ENCODE measurements at regions not wholly inside any gene's neighbourhood (a gene's known extent, or its start where the extent isn't known, plus 50 kb on each side); places are given as distances from the start of the nearest gene placed in this dataset.
"Not testable (repeated sequence)": the region's sequence is repeated elsewhere in the genome, so short reads cannot be mapped to it uniquely, and the experiment has no call there.

DNA sequence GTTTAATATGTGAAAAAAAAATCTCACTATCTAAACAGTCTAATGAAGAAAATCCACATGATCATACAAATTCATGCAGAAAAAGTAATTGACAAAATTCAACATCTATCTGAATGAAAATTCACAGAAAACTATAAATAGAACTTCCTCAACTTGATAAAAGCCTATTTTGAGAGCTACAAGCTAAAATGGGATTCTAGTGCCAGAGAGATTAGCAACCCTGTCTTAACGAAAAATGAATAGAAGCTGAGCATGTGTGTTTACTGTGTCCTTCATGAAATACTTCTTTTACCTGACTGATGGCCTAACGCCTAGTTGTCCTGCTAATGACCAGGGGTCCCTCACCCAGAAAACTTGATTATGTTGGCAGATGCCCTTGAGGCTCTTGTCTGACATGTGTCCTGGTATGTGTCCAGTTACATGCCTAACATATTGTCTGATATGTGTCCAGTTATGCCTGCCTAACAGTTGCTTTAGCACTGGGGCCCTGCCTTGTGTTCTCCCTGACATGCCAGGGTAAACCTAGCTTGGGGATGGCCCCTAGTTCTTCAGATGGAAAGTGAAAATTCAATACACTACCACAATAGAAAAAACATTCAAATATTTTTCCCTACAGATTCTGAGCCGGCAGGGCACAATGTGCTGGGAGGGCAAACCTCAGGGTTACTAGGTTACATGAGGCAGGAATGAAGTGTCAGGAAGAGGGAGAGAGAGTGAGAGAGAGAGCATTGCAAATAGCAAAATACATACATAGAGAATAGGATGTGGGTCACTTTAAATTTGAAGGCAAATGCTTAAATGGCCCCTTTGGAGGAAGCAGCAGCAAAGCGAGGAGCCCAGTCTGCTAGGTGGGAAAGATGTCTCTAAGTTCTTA lies 834.0 kb downstream of the CDH11 start:
- no peak for DNase-seq

- DNase-seq, result no peak
Observed at GRCh38 chr16:64282181-64282580, 839.7 kb downstream of the CDH11 start.

DNA sequence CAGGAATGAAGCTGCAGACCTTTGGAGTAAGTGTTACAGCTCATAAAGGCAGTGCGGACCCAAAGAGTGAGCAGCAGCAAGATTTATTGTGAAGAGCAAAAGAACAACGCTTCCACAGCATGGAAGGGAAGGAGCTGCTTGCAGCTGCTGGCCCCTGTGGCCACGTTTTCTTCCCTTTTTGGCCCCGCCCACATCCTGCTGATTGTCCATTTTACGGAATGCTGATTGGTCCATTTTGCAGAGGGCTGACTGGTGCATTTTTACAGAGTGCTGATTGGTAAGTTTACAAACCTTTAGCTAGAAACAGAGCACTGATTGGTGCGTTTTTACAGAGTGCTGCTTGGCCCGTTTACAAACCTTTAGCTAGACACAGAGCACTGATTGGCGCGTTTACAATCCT lies 841.5 kb downstream of the CDH11 start:
- DNase-seq, result no peak

DNA sequence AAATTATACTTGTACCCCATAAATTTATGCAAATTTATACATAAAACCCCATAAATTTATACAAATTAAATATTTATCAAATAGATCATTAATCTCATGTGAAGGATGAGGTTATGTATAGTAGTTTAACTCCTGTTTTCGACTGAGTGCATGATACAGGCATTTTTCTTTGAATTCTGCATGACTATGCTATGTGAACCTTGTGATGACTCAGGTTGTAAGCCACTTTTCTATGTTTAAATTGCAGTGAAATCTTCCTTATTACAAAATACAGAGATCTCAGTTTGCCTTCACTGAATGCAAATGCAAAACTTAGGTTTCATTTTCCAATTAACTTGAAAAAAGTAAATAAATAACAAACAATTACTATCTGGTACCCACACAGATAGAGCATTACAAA lies 843.7 kb downstream of the CDH11 start:
- DNase-seq, result no peak

GRCh38 chr16:64276646-64277045 lies 845.2 kb downstream of the CDH11 start:
- DNase-seq, result no peak

GRCh38 chr16:64272028-64272427 lies 849.8 kb downstream of the CDH11 start:
- no peak for DNase-seq

- DNase-seq, result no peak
Observed at GRCh38 chr16:64269756-64270155, 852.1 kb downstream of the CDH11 start.

DNA sequence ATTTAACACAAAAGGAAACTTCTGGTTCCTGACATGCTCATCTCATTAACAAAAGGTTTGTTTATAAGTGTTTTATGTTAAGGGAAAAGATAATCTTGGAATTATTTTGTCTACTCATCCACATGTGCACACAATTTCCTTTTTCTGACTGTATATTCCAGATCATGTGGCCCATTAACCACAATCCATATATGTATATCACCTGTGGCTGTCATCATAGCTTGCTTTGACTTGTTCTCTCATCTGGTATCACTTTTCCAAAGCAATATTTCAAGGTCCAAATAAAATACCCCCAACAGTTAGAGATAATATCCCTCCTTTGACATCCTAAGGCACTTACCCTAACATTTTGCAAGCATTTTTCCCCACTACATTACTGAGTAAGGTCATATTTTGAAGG lies 856.1 kb downstream of the CDH11 start:
- no peak for DNase-seq

DNA sequence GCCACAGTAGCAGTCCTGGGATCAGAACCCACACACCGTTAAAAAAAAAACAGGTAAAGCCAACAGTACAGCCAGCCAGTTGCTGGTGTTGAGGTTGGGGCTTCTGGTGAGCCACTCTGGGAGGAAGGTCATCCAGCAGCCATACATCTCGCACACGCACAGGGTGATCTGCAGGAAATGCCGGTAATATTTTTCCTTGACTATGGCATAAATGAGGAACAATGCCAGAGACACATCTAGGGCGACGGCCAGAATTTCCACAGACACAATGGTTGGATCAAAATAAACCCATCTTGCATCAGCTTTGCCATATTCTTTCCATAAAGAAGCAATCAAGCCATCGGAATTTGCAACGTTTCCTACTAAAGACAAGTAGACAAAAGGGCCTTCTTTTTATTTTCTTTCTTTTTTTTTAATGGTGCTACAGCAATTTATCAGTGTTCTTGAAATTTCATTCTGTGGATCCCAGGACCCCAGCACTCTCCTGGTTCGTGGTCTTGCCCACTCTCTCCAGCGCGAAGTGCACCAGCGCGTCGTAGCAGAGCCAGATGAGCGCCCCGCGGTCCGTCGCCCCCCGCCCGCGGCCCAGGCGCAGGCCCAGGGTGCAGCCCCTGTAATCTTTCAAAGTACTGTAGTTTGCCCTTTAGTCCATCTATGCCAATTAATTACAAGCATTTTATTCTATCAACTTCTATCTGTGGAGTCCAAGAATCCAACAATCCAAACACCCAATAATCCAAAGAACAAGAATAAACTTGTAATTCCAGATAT lies 861.0 kb downstream of the CDH11 start:
- DNase-seq, result not testable (repeated sequence)

GRCh38 chr16:64254443-64255367 lies 867.2 kb downstream of the CDH11 start:
- no peak for DNase-seq

DNA sequence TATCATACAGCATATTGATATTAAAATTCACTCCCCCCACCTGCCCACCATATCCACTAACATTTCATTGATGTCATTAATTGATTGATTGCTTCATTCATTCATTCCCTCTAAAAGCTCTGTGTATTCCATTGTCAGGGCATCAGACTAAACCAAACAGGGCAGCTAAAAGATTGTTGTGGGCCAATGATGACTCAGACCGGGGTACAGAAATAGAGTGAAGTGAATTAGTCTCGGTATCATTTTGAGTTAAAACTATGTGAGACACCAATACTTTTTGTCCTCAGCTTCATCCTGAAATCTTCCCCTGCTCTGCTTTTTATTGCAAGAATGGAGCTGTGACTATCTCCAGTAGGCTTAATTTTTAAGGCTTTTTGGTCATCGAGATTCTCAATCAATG lies 868.3 kb downstream of the CDH11 start:
- DNase-seq, result no peak

DNA sequence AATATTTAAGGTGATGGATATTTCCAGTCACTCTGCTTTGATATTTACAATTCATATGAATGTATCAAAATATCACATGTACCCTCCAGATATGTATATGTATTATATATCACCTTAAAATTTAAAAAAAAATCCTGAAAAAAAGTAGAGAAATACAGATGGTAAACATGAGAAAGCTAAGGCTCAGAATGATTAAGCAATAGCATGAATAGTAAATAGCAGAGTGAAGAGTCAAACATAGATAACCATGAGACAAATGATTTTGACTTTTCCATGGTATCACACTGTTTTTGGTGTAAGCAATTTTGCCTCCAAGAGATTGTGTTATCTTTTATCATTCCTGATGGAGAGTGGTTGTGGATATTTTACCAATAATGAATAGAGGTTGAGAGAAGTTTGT lies 868.8 kb downstream of the CDH11 start:
- DNase-seq, result no peak

DNA sequence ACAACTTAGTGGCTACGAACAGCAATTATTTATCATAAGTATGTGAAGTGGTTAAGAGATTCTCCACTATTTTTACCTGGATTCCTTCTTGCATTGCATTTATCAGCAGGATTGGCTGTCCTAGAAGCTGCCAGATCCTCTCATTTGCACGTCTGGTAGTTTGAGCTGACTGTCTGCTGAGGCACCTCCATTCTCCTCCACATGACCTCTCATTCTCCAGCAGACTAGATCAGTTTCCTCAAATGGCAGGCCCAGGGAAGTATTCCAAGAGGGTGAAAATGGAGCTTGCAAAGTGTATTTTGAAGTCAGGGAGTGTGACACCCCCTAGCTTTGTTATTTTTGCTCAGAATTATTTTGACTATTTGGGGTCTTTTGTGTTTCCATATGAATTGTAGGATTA lies 870.1 kb downstream of the CDH11 start:
- DNase-seq, result no peak

DNA sequence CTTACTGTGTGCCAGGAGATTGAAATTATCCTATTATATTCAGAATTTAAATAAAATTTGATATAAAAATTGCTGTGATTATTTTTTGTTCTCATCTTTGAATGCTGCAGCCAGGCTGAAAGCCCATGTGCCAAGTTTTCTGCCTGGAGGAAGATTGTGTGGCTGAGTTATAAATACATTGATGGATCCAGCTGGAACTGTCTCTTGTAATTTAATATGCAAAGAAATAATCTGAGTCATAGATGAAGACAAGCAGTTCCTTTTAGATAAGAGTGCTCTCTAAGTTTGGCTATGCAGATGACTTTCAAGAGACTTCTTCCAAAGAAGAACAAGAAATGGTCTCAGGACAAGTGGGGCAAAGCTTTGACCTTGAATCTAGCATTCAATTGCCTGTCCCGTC lies 871.0 kb downstream of the CDH11 start:
- DNase-seq, result no peak

- no peak for DNase-seq
Observed at GRCh38 chr16:64242492-64242891, 879.4 kb downstream of the CDH11 start.

DNA sequence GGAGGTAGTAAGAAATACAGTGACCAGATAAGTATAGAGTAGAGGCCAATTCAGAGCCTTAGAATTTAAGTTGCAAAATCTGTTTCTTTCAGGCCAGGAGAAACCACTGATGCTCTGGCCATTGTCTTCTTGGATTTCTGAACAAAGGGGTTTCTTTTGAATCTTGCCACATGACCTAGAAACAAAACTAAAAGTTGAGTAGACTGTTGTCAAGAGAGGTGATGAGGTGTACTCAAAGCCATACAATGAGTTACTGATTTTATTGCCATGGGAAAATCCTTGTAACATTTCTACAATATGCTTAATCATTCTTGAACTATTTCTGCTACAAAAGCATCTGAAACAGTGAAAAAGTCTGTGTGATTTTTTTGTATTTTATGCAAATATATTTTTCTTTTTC lies 881.3 kb downstream of the CDH11 start:
- no peak for DNase-seq

GRCh38 chr16:64238571-64238970 lies 883.3 kb downstream of the CDH11 start:
- no peak for DNase-seq

DNA sequence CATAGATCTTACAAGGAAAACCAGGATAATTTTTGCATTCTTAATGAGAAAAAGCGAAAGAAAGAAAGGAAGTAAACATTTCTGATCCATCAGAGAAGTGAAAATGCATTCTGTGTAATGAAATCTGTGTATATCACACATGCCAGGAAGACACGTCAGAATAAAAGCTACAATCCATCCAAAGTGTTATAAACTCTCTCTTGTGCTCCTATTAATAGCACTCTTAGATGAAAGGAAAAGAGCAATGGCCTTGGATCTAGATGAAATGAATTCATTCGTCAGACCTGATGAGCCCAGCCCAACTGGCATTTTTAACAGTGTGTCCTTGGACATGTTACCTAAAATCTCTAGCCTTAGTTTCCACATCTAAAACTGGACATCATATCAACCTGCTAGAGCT lies 885.5 kb downstream of the CDH11 start:
- DNase-seq, result no peak

GRCh38 chr16:64234200-64234599 lies 887.7 kb downstream of the CDH11 start:
- DNase-seq, result no peak

GRCh38 chr16:64225696-64226095 lies 896.2 kb downstream of the CDH11 start:
- DNase-seq, result no peak

DNA sequence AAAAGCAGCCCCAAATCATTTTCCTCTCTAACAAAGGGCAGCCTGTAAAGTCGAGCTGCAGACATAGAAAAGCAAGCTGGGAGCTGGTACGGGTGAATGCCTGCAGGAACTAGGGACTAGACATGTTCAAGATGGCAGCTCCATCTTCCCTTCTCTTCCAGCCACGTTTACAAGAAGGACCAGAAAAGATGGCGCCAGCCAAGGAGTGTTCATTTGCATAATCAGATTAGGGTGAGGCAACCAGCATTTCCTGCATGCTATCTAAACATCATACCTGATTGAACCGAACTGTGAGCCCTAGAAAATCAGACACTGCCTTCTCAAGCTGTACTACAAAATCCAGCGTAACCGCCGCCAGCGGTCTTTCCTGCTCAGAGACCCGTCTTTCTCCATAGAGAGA lies 896.8 kb downstream of the CDH11 start:
- DNase-seq, result no peak

DNA sequence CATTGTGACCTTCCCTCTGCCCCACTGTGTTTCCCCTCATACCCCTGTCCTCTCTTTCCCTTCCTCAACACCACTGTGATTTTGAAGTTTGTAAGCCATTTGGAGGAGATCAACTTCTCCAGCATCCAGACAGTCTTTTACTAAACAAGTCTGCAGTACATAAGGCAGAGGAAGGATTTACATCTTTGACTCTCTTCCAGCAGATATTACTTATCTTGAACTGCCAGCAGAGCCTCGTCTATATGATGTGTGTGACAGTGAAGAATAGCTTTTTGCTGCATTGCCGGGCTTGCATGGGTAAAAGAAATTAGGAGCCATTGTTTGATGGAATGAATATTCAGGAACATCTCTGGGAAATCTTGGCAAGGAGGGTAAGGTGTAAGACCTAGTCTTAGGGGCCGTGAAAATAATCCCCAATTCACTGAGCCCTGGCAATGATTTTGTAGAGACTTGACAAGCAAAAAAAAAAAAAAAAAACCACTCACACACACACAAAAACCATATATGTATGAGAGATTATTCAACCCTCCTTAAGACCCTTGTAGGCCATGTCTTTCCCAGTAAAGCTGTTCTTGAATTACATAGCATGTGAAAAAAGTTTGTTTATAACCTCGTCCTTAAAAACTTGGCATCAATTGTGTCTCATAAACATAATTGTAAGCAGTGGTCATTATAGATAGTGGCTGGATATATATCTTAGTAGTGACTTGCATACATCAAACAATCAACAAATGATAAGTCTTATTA lies 903.9 kb downstream of the CDH11 start:
- no peak for DNase-seq

DNA sequence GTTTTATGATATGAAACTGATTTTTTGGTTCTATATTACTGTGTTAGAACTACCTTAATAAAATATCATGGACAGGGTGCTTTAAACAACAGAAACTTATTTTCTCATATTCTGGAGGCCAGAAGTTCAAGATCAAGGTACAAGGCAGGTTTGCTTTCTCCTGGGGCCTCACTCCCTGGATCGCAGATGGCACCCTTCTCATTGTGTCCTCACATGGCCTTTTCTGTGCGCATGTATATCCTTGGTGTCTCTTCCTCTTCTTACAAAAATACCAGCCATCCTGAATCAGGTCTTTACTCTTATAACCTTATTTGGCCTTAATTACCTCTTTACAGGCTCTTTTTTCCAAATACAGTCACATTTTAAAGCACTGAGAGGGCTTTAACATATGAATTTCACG lies 906.1 kb downstream of the CDH11 start:
- no peak for DNase-seq
